WTC11 (cell line): ENCODE measurements at regions not wholly inside any gene's neighbourhood (a gene's known extent, or its start where the extent isn't known, plus 50 kb on each side); places are given as distances from the start of the nearest gene placed in this dataset.

Source experiments
- ATAC-seq: fragments of 200-7000 bp; cut with Tn5 transposase; 2 replicates; pipeline ENCODE4 v1.10.0; 2021; ENCODE audit warnings: mild to moderate bottlenecking, moderate library complexity
- CTCF ChIA-PET: fragments of 300-600 bp; sonication (Branson Sonifier 250); formaldehyde crosslinking; loops from one replicate; lab custom pipeline; 2021; ENCODE audit warnings: antibody characterized with exemption; lab: Charles Lee
- POLR2A ChIA-PET: fragments of 350-600 bp; sonication (Branson Sonifier 250); formaldehyde crosslinking; loops from one replicate; lab custom pipeline; 2021; ENCODE audit warnings: antibody characterized with exemption; lab: Charles Lee
- DNase-seq: peaks from one replicate; pipeline ENCODE4 v3.0.0; 2021; ENCODE audit warnings: low spot score
- H3K27ac Mint-ChIP-seq: 2 replicates; pipeline ENCODE4 v1.8.0; 2021; ENCODE audit warnings: mixed read lengths
- H3K27me3 Mint-ChIP-seq: 2 replicates; pipeline ENCODE4 v1.8.0; 2021; ENCODE audit warnings: low read depth, mild to moderate bottlenecking, moderate library complexity, mixed read lengths
- H3K36me3 Mint-ChIP-seq: 2 replicates; pipeline ENCODE4 v1.8.0; 2021; ENCODE audit warnings: mixed read lengths
- H3K4me1 Mint-ChIP-seq: 2 replicates; pipeline ENCODE4 v1.8.0; 2022; ENCODE audit warnings: mixed read lengths
- H3K4me3 Mint-ChIP-seq: 2 replicates; pipeline ENCODE4 v1.8.0; 2021; ENCODE audit warnings: mild to moderate bottlenecking, moderate library complexity, mixed read lengths
- H3K9me3 Mint-ChIP-seq: 2 replicates; pipeline ENCODE4 v1.8.0; 2021; ENCODE audit warnings: mixed read lengths
- ATF1 ChIP-seq: sonication (generic); formaldehyde crosslinking; IDR thresholded peaks from 2 replicates; pipeline ENCODE4 v1.8.1; 2023; ENCODE audit warnings: mild to moderate bottlenecking, moderate library complexity, missing genetic modification reagents
- CREB1 ChIP-seq: sonication (generic); formaldehyde crosslinking; IDR thresholded peaks from 2 replicates; pipeline ENCODE4 v1.8.0; 2023; ENCODE audit warnings: mild to moderate bottlenecking, missing genetic modification reagents
- ELF4 ChIP-seq: sonication (generic); formaldehyde crosslinking; IDR thresholded peaks from 2 replicates; pipeline ENCODE4 v1.8.1; 2022; ENCODE audit warnings: low read depth, mild to moderate bottlenecking, moderate library complexity, missing genetic modification reagents
- FOXK1 ChIP-seq: sonication (generic); formaldehyde crosslinking; IDR thresholded peaks from 2 replicates; pipeline ENCODE4 v1.8.0; 2022; ENCODE audit warnings: mild to moderate bottlenecking, moderate library complexity, missing genetic modification reagents
- FOXP1 ChIP-seq: sonication (generic); formaldehyde crosslinking; IDR thresholded peaks from 2 replicates; pipeline ENCODE4 v1.8.0; 2022; ENCODE audit warnings: missing genetic modification reagents, mild to moderate bottlenecking, moderate library complexity, borderline replicate concordance
- GABPB1 ChIP-seq: sonication (generic); formaldehyde crosslinking; IDR thresholded peaks from 2 replicates; pipeline ENCODE4 v1.8.1; 2023; ENCODE audit warnings: mild to moderate bottlenecking, missing genetic modification reagents
- IRF2 ChIP-seq: sonication (generic); formaldehyde crosslinking; IDR thresholded peaks from 2 replicates; pipeline ENCODE4 v1.8.0; 2022; ENCODE audit warnings: low read depth, missing genetic modification reagents, borderline replicate concordance
- MYBL2 ChIP-seq: sonication (generic); formaldehyde crosslinking; IDR thresholded peaks from 2 replicates; pipeline ENCODE4 v1.8.1; 2023; ENCODE audit warnings: mild to moderate bottlenecking, moderate library complexity, missing genetic modification reagents
- NR1H2 ChIP-seq: sonication (generic); formaldehyde crosslinking; IDR thresholded peaks from 2 replicates; pipeline ENCODE4 v1.9.0; 2021; ENCODE audit warnings: mild to moderate bottlenecking, moderate library complexity, missing genetic modification reagents
- NR2C2 ChIP-seq: sonication (generic); formaldehyde crosslinking; IDR thresholded peaks from 2 replicates; pipeline ENCODE4 v1.8.0; 2022; ENCODE audit warnings: mild to moderate bottlenecking, missing genetic modification reagents
- OVOL2 ChIP-seq: fragments of 250-450 bp; sonication (Bioruptor Pico); IDR thresholded peaks from 2 replicates; pipeline ENCODE4 v1.9.0; 2021; ENCODE audit warnings: mild to moderate bottlenecking, borderline replicate concordance
- PRRX2 ChIP-seq: fragments of 250-450 bp; sonication (Bioruptor Pico); IDR thresholded peaks from 2 replicates; pipeline ENCODE4 v1.8.0; 2021; ENCODE audit warnings: mild to moderate bottlenecking
- SMAD4 ChIP-seq: sonication (generic); formaldehyde crosslinking; IDR thresholded peaks from 2 replicates; pipeline ENCODE4 v1.8.0; 2022; ENCODE audit warnings: mild to moderate bottlenecking, missing genetic modification reagents
- SP1 ChIP-seq: sonication (generic); formaldehyde crosslinking; conservative IDR thresholded peaks from 2 replicates; pipeline ENCODE4 v1.8.1; 2022; ENCODE audit warnings: missing genetic modification reagents
- TEAD4 ChIP-seq: sonication (generic); formaldehyde crosslinking; IDR thresholded peaks from 2 replicates; pipeline ENCODE4 v1.8.0; 2022; ENCODE audit warnings: mild to moderate bottlenecking, missing genetic modification reagents
- TF ChIP-seq, protein P1 (sequence below): sonication (generic); formaldehyde crosslinking; IDR thresholded peaks from 2 replicates; pipeline ENCODE4 v1.8.0; 2022; ENCODE audit warnings: mild to moderate bottlenecking, missing genetic modification reagents
- TF ChIP-seq, protein P2 (sequence below): sonication (generic); formaldehyde crosslinking; IDR thresholded peaks from 2 replicates; pipeline ENCODE4 v1.8.1; 2023; ENCODE audit warnings: mild to moderate bottlenecking, missing genetic modification reagents, moderate library complexity
- TF ChIP-seq, protein P3 (sequence below): sonication (generic); formaldehyde crosslinking; IDR thresholded peaks from 2 replicates; pipeline ENCODE4 v1.8.1; 2022; ENCODE audit warnings: mild to moderate bottlenecking, moderate library complexity, missing genetic modification reagents
- TF ChIP-seq, protein P4 (sequence below): sonication (generic); formaldehyde crosslinking; IDR thresholded peaks from 2 replicates; pipeline ENCODE4 v1.8.0; 2023; ENCODE audit warnings: missing genetic modification reagents, mild to moderate bottlenecking, borderline replicate concordance
- TF ChIP-seq, protein P5 (sequence below): sonication (generic); formaldehyde crosslinking; IDR thresholded peaks from 2 replicates; pipeline ENCODE4 v1.8.1; 2023; ENCODE audit warnings: mild to moderate bottlenecking, missing genetic modification reagents

DNA sequence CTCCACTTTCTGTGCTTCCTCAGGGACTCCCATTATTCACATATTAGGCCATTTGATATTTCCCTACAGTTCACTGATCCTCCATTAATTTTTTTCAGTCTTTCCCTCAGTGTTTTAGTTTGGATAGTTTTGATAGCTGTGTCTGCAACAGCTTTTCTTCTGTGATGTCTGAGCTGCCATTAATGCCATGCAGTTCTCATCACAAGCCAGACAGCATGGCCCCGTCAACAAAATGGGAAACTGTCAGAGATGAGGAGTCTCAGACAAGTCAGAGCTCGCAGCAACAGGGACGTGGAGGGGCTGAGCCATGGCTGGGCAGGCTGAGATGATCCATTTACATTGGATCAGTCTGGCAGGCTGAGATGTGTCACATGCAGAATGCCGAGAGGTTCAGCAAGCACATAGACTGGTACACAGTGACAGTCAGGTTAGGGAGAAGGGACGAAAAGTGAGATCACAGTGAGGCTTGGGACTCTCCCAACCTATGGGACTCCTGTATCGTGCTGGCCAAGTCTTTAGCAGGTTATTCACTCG, 65.4 kb downstream of the NPS start (continued):
- TF ChIP-seq, protein P1, sequence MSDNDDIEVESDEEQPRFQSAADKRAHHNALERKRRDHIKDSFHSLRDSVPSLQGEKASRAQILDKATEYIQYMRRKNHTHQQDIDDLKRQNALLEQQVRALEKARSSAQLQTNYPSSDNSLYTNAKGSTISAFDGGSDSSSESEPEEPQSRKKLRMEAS (CRISPR knock-in tag): no peak
- no peak for TF ChIP-seq IRF2 (CRISPR knock-in tag)
- no peak for TF ChIP-seq ATF1 (CRISPR knock-in tag)
- TF ChIP-seq, protein P2, sequence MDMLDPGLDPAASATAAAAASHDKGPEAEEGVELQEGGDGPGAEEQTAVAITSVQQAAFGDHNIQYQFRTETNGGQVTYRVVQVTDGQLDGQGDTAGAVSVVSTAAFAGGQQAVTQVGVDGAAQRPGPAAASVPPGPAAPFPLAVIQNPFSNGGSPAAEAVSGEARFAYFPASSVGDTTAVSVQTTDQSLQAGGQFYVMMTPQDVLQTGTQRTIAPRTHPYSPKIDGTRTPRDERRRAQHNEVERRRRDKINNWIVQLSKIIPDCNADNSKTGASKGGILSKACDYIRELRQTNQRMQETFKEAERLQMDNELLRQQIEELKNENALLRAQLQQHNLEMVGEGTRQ (CRISPR knock-in tag): no peak
- no peak for TF ChIP-seq FOXP1
- TF ChIP-seq PRRX2 (CRISPR knock-in tag): no peak
- TF ChIP-seq OVOL2: no peak
- TF ChIP-seq TEAD4 (CRISPR knock-in tag): no peak

DNA sequence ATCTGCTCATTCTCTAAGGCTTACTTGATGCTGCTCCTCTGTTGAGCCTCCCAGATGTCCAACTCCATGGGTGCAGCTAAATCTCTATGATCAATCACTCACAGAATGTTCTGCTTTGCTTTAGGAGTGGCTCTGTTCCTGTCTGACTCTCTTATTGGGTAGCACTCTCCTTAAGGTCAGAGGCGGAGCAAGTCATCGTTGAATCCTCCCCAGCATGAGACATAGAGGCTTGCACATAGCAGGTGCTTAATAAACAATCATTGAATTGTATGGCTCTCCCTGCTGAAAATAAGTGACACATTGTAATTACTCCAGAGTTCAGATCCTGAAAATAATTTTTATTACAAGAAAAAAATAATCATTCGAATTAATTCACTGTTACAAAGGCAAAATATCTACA, 69.7 kb downstream of the NPS start:
- TF ChIP-seq, protein P3, sequence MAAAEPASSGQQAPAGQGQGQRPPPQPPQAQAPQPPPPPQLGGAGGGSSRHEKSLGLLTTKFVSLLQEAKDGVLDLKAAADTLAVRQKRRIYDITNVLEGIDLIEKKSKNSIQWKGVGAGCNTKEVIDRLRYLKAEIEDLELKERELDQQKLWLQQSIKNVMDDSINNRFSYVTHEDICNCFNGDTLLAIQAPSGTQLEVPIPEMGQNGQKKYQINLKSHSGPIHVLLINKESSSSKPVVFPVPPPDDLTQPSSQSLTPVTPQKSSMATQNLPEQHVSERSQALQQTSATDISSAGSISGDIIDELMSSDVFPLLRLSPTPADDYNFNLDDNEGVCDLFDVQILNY (CRISPR knock-in tag): no peak
- TF ChIP-seq NR2C2 (CRISPR knock-in tag) (no peak), SP1 (CRISPR knock-in tag) (no peak), PRRX2 (CRISPR knock-in tag) (no peak), NR1H2 (no peak), FOXK1 (CRISPR knock-in tag) (no peak), MYBL2 (no peak), SMAD4 (CRISPR knock-in tag) (no peak)
- TF ChIP-seq, protein P4, sequence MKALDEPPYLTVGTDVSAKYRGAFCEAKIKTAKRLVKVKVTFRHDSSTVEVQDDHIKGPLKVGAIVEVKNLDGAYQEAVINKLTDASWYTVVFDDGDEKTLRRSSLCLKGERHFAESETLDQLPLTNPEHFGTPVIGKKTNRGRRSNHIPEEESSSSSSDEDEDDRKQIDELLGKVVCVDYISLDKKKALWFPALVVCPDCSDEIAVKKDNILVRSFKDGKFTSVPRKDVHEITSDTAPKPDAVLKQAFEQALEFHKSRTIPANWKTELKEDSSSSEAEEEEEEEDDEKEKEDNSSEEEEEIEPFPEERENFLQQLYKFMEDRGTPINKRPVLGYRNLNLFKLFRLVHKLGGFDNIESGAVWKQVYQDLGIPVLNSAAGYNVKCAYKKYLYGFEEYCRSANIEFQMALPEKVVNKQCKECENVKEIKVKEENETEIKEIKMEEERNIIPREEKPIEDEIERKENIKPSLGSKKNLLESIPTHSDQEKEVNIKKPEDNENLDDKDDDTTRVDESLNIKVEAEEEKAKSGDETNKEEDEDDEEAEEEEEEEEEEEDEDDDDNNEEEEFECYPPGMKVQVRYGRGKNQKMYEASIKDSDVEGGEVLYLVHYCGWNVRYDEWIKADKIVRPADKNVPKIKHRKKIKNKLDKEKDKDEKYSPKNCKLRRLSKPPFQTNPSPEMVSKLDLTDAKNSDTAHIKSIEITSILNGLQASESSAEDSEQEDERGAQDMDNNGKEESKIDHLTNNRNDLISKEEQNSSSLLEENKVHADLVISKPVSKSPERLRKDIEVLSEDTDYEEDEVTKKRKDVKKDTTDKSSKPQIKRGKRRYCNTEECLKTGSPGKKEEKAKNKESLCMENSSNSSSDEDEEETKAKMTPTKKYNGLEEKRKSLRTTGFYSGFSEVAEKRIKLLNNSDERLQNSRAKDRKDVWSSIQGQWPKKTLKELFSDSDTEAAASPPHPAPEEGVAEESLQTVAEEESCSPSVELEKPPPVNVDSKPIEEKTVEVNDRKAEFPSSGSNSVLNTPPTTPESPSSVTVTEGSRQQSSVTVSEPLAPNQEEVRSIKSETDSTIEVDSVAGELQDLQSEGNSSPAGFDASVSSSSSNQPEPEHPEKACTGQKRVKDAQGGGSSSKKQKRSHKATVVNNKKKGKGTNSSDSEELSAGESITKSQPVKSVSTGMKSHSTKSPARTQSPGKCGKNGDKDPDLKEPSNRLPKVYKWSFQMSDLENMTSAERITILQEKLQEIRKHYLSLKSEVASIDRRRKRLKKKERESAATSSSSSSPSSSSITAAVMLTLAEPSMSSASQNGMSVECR (CRISPR knock-in tag): no peak
- Mint-ChIP-seq H3K27ac (no peak overlapping the region), H3K4me1 (peaks cover 10% of the 10 kb centered on the region), H3K27me3 (no peaks in the 10 kb centered on the region; the same call in 1 of the 2 replicates), H3K4me3 (no peak overlapping the region), H3K36me3 (no peaks in the 10 kb centered on the region), H3K9me3 (peaks cover 5% of the 10 kb centered on the region)
- DNase-seq: no peak
- ChIA-PET CTCF (no interaction called here), POLR2A (no interaction called here)
- no peak for ATAC-seq

DNA sequence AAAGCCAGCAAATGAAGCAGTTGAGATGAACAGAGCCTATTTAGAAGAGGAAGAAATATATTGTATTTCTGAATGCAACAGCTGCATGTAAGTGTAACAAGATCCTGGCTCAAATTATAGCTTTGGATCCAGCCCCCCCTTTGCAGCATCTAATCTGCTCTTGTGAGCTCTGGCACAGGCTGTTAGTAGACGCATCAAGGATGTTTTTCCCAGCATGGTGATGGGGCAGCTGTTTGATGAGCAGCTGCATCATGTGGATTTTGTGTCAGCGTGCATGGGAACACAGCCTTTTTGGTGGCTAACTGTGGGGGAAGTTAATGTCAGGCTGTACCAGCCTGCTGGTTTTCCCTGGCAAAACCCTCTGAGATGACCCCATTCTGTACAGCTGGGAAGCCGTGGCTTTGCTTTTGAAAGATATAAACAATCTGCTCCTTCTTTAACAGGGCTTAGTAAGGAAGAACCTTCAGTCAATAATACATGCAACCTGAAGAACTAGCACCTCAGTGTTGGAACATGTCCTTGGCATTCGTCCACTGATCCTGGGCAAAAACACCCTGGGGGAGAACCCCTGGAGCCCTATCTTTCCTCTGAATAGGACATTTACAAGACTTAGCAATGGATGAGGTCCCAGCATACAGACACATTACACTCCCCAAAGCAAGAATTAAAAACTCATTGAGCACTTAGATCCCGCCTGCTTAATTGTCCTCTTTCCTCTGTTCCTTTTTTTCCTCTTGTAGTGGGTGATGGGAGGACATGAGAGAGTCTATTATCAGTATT, 70.6 kb downstream of the NPS start:
- peaks cover under 1% of the 10 kb centered on the region; the same call in 1 of the 2 replicates for H3K4me1 Mint-ChIP-seq
- H3K36me3 Mint-ChIP-seq: no peaks in the 10 kb centered on the region
- CTCF ChIA-PET: no interaction called here
- ATAC-seq (no peak), DNase-seq (no peak)
- no peak overlapping the region for H3K27ac Mint-ChIP-seq
- H3K9me3 Mint-ChIP-seq: peaks cover 14% of the 10 kb centered on the region
- no peaks in the 10 kb centered on the region; the same call in 1 of the 2 replicates for H3K27me3 Mint-ChIP-seq
- POLR2A ChIA-PET: no interaction called here
- TF ChIP-seq CREB1 (no peak), ELF4 (CRISPR knock-in tag) (no peak), GABPB1 (CRISPR knock-in tag) (no peak)
- TF ChIP-seq, protein P5, sequence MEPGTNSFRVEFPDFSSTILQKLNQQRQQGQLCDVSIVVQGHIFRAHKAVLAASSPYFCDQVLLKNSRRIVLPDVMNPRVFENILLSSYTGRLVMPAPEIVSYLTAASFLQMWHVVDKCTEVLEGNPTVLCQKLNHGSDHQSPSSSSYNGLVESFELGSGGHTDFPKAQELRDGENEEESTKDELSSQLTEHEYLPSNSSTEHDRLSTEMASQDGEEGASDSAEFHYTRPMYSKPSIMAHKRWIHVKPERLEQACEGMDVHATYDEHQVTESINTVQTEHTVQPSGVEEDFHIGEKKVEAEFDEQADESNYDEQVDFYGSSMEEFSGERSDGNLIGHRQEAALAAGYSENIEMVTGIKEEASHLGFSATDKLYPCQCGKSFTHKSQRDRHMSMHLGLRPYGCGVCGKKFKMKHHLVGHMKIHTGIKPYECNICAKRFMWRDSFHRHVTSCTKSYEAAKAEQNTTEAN (CRISPR knock-in tag): no peak
- no peak overlapping the region for H3K4me3 Mint-ChIP-seq
